ENCODE measurements at regions not wholly inside any gene's neighbourhood (a gene's known extent, or its start where the extent isn't known, plus 50 kb on each side); places are given as distances from the start of the nearest gene placed in this dataset.

- TF ChIP-seq CTCF (conservative IDR thresholded peaks at IDR 0.05) (no peak), EZH2 (IDR thresholded peaks at IDR 0.05; ENCODE audit: low read depth) (no peak)
Observed at GRCh38 chr1:114323959-114324661, 170.4 kb upstream of the SYT6 start.

All from PC-9 (cell line).